ENCODE measurements at regions not wholly inside any gene's neighbourhood (a gene's known extent, or its start where the extent isn't known, plus 50 kb on each side); places are given as distances from the start of the nearest gene placed in this dataset.
"Not testable (repeated sequence)": the region's sequence is repeated elsewhere in the genome, so short reads cannot be mapped to it uniquely, and the experiment has no call there.

- peaks cover 27% of the 10 kb centered on the region for H3K27me3 ChIP-seq (ENCODE audit: insufficient read depth, low read depth, severe bottlenecking)
- H3K27ac ChIP-seq = no peak overlapping the region
- no peak overlapping the region for H3K4me3 ChIP-seq (ENCODE audit: low read depth, low read length)
- no peaks in the 10 kb centered on the region for H3K36me3 ChIP-seq
- no peak for TF ChIP-seq CTCF (IDR thresholded peaks at IDR 0.05; ENCODE audit: low read depth, low read length)
- H3K9me3 ChIP-seq (ENCODE audit: severe bottlenecking) = no peaks in the 10 kb centered on the region
- no peak for DNase-seq
These were observed 603.8 kb downstream of the CDH8 start for GRCh38 chr16:61432421-61432820.

DNA sequence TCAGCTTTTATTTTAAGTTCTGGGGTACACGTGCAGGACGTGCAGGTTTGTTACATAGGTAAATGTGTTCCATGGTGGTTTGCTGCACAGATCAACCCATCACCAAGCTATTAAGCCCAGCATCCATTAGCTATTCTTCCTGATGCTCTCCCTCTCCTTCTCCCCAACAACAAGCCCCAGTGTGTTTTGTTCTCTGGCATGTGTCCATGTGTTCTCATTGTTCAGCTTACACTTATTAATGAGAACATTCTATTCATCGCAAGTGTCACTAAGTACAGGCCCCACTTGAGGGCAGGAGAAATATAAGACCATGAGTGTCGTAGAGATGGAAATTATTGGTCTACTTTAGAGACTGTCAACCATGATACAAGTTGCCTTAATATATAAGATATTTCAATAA, 615.1 kb downstream of the CDH8 start:
- Histone ChIP-seq H3K27me3 (ENCODE audit: insufficient read depth, low read depth, severe bottlenecking) (peaks cover 2% of the 10 kb centered on the region), H3K9me3 (ENCODE audit: severe bottlenecking) (no peaks in the 10 kb centered on the region), H3K4me3 (ENCODE audit: low read depth, low read length) (no peak overlapping the region), H3K36me3 (no peaks in the 10 kb centered on the region), H3K27ac (no peak overlapping the region)
- no peak for TF ChIP-seq CTCF (IDR thresholded peaks at IDR 0.05; ENCODE audit: low read depth, low read length)
- DNase-seq = no peak

- no peak overlapping the region for H3K4me3 ChIP-seq (ENCODE audit: low read depth, low read length)
- H3K36me3 ChIP-seq = no peaks in the 10 kb centered on the region
- TF ChIP-seq CTCF (IDR thresholded peaks at IDR 0.05; ENCODE audit: low read depth, low read length) = no peak
- H3K27ac ChIP-seq = no peak overlapping the region
- no peak for DNase-seq
- peaks cover 5% of the 10 kb centered on the region for H3K27me3 ChIP-seq (ENCODE audit: insufficient read depth, low read depth, severe bottlenecking)
- H3K9me3 ChIP-seq (ENCODE audit: severe bottlenecking) = no peaks in the 10 kb centered on the region
These were observed 616.4 kb downstream of the CDH8 start for GRCh38 chr16:61419791-61420190.

DNA sequence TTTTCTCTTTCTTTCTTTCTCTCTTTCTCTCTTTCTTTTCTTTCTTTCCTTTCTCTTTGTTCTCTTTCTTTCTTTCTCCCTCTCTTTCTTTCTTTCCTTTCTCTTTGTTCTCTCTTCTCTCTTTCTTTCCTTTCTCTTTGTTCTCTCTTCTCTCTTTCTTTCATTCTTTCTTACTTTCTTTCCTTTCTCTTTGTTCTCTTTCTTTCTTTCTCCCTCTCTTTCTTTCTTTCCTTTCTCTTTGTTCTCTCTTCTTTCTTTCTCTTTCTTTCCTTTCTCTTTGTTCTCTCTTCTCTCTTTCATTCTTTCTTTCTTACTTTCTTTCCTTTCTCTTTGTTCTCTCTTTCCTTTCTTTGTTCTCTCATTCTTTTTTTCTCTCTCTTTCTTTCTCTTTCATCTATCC, 617.4 kb downstream of the CDH8 start:
- DNase-seq; H3K27ac ChIP-seq; H3K4me3 ChIP-seq (ENCODE audit: low read depth, low read length); H3K9me3 ChIP-seq (ENCODE audit: severe bottlenecking); H3K27me3 ChIP-seq (ENCODE audit: insufficient read depth, low read depth, severe bottlenecking); H3K36me3 ChIP-seq: not testable (repeated sequence)

DNA sequence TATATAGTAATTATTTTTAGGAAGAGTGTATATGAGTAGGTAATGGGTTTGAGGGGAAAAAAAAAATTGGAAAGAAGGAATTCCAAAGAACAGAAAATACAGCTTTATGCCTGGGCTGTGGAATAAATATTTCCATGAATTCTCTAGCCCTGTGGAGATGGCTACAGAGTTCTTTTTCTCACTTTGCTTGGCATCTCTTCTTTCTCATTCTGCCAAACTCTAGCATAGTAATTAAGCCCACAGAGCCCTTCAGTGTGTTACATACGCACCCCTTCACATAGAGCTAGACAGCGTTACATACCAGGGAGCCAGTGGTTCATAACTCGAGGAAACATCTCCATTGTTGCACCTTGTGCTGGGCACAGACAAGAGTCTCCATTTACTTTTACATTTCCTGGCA, 621.1 kb downstream of the CDH8 start:
- TF ChIP-seq CTCF (IDR thresholded peaks at IDR 0.05; ENCODE audit: low read depth, low read length) = no peak
- no peaks in the 10 kb centered on the region for H3K36me3 ChIP-seq
- no peak for DNase-seq

DNA sequence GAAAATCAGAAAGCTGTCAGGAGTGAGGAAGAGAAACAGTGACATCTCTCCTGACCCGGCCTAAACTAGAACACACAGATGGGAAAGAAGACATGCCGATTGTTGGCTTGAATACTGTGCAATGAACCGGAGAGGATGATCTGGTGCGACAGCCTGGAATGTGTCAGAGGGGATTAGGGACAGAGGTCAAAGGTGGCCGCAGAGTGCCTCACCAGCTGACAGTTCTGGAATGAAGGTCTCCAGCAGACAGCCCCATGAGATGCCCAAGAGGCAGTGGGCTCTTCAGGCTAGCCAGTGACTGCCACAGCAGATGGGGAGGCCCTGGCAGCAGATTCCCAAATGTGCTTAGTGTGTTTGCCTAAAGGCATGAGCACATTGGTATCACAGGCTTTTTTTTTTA, 623.2 kb downstream of the CDH8 start:
- Histone ChIP-seq H3K9me3 (ENCODE audit: severe bottlenecking) (no peaks in the 10 kb centered on the region), H3K27me3 (ENCODE audit: insufficient read depth, low read depth, severe bottlenecking) (peaks cover 8% of the 10 kb centered on the region), H3K27ac (no peak overlapping the region), H3K36me3 (no peaks in the 10 kb centered on the region), H3K4me3 (ENCODE audit: low read depth, low read length) (no peak overlapping the region)
- DNase-seq = no peak
- no peak for TF ChIP-seq CTCF (IDR thresholded peaks at IDR 0.05; ENCODE audit: low read depth, low read length)

More for the DNA sequence above, 621.1 kb downstream of the CDH8 start:
- no peak overlapping the region for H3K27ac ChIP-seq
- H3K27me3 ChIP-seq (ENCODE audit: insufficient read depth, low read depth, severe bottlenecking) = peaks cover 10% of the 10 kb centered on the region
- no peaks in the 10 kb centered on the region for H3K9me3 ChIP-seq (ENCODE audit: severe bottlenecking)
- H3K4me3 ChIP-seq (ENCODE audit: low read depth, low read length) = no peak overlapping the region

Measured in WERI-Rb-1 (cell line).